ENCODE measurements at regions not wholly inside any gene's neighbourhood (a gene's known extent, or its start where the extent isn't known, plus 50 kb on each side); places are given as distances from the start of the nearest gene placed in this dataset.

- DNase-seq (ENCODE audit: low spot score) (no peak), FAIRE-seq (no peak), ATAC-seq (no peak)
- intact Hi-C loops (cut with micrococcal nuclease; ENCODE audit: unreplicated experiment), result no loop called here
- CTCF ChIA-PET (ENCODE audit: low intra/inter-chr PET ratio, low total read pairs), result no interaction called here
- no peak overlapping the region for H3K9ac ChIP-seq (ENCODE audit: insufficient read depth, low read depth, low read length)
- H3K36me3 ChIP-seq (replicated peaks in 1 of 2; ENCODE audit: control insufficient read depth in 1 of 2, insufficient read depth in 2 of 2, low read length in 2 of 2), result no peaks in the 10 kb centered on the region
- no peak overlapping the region for H3K4me3 ChIP-seq (replicated peaks in 1 of 3; ENCODE audit: insufficient read depth in 1 of 3, low read depth in 2 of 3, low read length in 3 of 3)
- H3K4me2 ChIP-seq (ENCODE audit: low read depth, low read length), result no peak overlapping the region
- no peak for TF ChIP-seq CEBPG (CRISPR knock-in tag; IDR thresholded peaks at IDR 0.05)
- H3K27me3 ChIP-seq (ENCODE audit: control insufficient read depth in 1 of 2, insufficient read depth in 2 of 2, low read length in 2 of 2), result peaks cover 0 to 1% of the 10 kb centered on the region in 2 experiments; a peak in 1 of 5 replicates
- no peaks in the 10 kb centered on the region for H4K20me1 ChIP-seq (ENCODE audit: insufficient read depth, low read length)
- BruUV-seq (replicated peaks), result no TSS peak
- in situ Hi-C loops (cut with HindIII; ENCODE audit: extremely low pct_ligation_motif_present, low pct_unique_long_range_greater_than_20kb), result no loop called here
- no peaks in the 10 kb centered on the region for H3K9me3 ChIP-seq (ENCODE audit: low read length)
- no peaks in the 10 kb centered on the region for H3K79me2 ChIP-seq (ENCODE audit: insufficient read depth, low read length)
- H3K27ac ChIP-seq (ENCODE audit: extremely low read length, insufficient read depth, low read length), result no peak overlapping the region
- WGBS (ENCODE audit: low lambda C conversion rate), result 3% methylated on average over 2 of the region's 2 CpGs
- no peaks in the 10 kb centered on the region for H3K4me1 ChIP-seq (ENCODE audit: insufficient read depth, low read length)
- POLR2A ChIA-PET, result no interaction called here
- no peak overlapping the region for H2AFZ ChIP-seq (ENCODE audit: low read length)
Observed at GRCh38 chr2:176885661-176886060, 326.9 kb upstream of the HNRNPA3 start.

GRCh38 chr2:176891105-176891504, 321.5 kb upstream of the HNRNPA3 start:
- no peak for TF ChIP-seq MED8 (CRISPR knock-in tag; IDR thresholded peaks at IDR 0.05; ENCODE audit: insufficient replicate concordance)
- no peak for TF ChIP-seq EZH2 (conservative IDR thresholded peaks at IDR 0.05; ENCODE audit: low read depth, low read length)
- no peak for TF ChIP-seq REST (IDR thresholded peaks at IDR 0.05; ENCODE audit: borderline replicate concordance in 1 of 2, low read depth in 1 of 2, low read length in 2 of 2)
- no peak for TF ChIP-seq SMARCE1 (IDR thresholded peaks at IDR 0.05; ENCODE audit: borderline replicate concordance)
- no peak for TF ChIP-seq EP300 (IDR thresholded peaks at IDR 0.05; ENCODE audit: low read depth in 2 of 2, low read length in 2 of 2)
- TF ChIP-seq EP300 (CRISPR knock-in tag; IDR thresholded peaks at IDR 0.05; ENCODE audit: borderline replicate concordance), result no peak
- no peak for TF ChIP-seq POLR2A (IDR thresholded peaks at IDR 0.05; ENCODE audit: insufficient read depth in 1 of 2, low read depth in 2 of 2, low read length in 2 of 2)
- TF ChIP-seq ZEB1 (IDR thresholded peaks at IDR 0.05; ENCODE audit: insufficient replicate concordance, low read depth), result no peak
- no peak for TF ChIP-seq ZNF772 (CRISPR knock-in tag; IDR thresholded peaks at IDR 0.05)
- no peak for TF ChIP-seq ZFP41 (CRISPR knock-in tag; IDR thresholded peaks at IDR 0.05; ENCODE audit: borderline replicate concordance)
- TF ChIP-seq ZNF850 (CRISPR knock-in tag; conservative IDR thresholded peaks at IDR 0.05), result no peak
- TF ChIP-seq ZNF235 (CRISPR knock-in tag; IDR thresholded peaks at IDR 0.05; ENCODE audit: borderline replicate concordance), result no peak
- ATAC-seq, result no peak
- in situ Hi-C loops (cut with HindIII; ENCODE audit: extremely low pct_ligation_motif_present, low pct_unique_long_range_greater_than_20kb) (no loop called here), intact Hi-C loops (cut with micrococcal nuclease; ENCODE audit: unreplicated experiment) (no loop called here)
- Histone ChIP-seq H2AFZ (ENCODE audit: low read length) (no peak overlapping the region), H3K36me3 (replicated peaks in 1 of 2; ENCODE audit: control insufficient read depth in 1 of 2, insufficient read depth in 2 of 2, low read length in 2 of 2) (no peaks in the 10 kb centered on the region), H3K27me3 (ENCODE audit: control insufficient read depth in 1 of 2, insufficient read depth in 2 of 2, low read length in 2 of 2) (peaks cover 0 to 1% of the 10 kb centered on the region in 2 experiments; a peak in 1 of 5 replicates), H3K9me3 (ENCODE audit: low read length) (no peaks in the 10 kb centered on the region), H3K79me2 (ENCODE audit: insufficient read depth, low read length) (no peaks in the 10 kb centered on the region), H3K27ac (ENCODE audit: extremely low read length, insufficient read depth, low read length) (no peak overlapping the region), H3K9ac (ENCODE audit: insufficient read depth, low read depth, low read length) (no peak overlapping the region), H3K4me1 (ENCODE audit: insufficient read depth, low read length) (no peaks in the 10 kb centered on the region), H4K20me1 (ENCODE audit: insufficient read depth, low read length) (no peaks in the 10 kb centered on the region), H3K4me3 (replicated peaks in 1 of 3; ENCODE audit: insufficient read depth in 1 of 3, low read depth in 2 of 3, low read length in 3 of 3) (no peak overlapping the region), H3K4me2 (ENCODE audit: low read depth, low read length) (no peak overlapping the region)
- no peak for FAIRE-seq
- WGBS (ENCODE audit: low lambda C conversion rate), result 0% methylated on average over 4 of the region's 4 CpGs
- POLR2A ChIA-PET, result no interaction called here
- no peak for DNase-seq (ENCODE audit: low spot score)
- BruUV-seq (replicated peaks), result no TSS peak
- CTCF ChIA-PET (ENCODE audit: low intra/inter-chr PET ratio, low total read pairs), result no interaction called here

Data from HepG2 (cell line).